Body of pancreas (tissue), 4 donors: ENCODE measurements at regions not wholly inside any gene's neighbourhood (a gene's known extent, or its start where the extent isn't known, plus 50 kb on each side); places are given as distances from the start of the nearest gene placed in this dataset.

Experiments
- ATAC-seq: fragments of 150-250 bp; one replicate; pipeline ENCODE4 v1.9.1; 2016
- DNase-seq, 4 donors: peaks; one replicate each; pipeline ENCODE4 v3.0.0-alpha.2; 2019
- H3K27ac ChIP-seq, 4 donors: fragments of 200-600 bp; sonication (generic); 1 replicate in 3 of 4; 2 replicates in 1 of 4; pipeline versions ENCODE4 v1.5.1 to v1.6.1; 2016 to 2019; ENCODE audit warnings: mild to moderate bottlenecking in 1 of 4, mixed read lengths in 1 of 4, moderate library complexity in 1 of 4
- H3K27me3 ChIP-seq, 2 donors: fragments of 200-600 bp; sonication (generic); one replicate each; pipeline ENCODE4 v1.6.0; 2016; ENCODE audit warnings: mild to moderate bottlenecking in 1 of 2
- H3K36me3 ChIP-seq, 2 donors: fragments of 200-600 bp; sonication (generic); replicated peaks in 1 of 2; 2 replicates each; pipeline ENCODE4 v1.5.1; 2016; ENCODE audit warnings: low read depth in 2 of 2; ENCODE audit not compliant: insufficient read depth in 1 of 2
- H3K4me1 ChIP-seq: fragments of 200-600 bp; sonication (generic); one replicate; pipeline ENCODE4 v1.6.0; 2016
- H3K4me3 ChIP-seq, 2 donors: fragments of 200-600 bp; sonication (generic); 1 replicate in 1 of 2; 2 replicates in 1 of 2; pipeline ENCODE4 v1.5.1; 2016 to 2019
- H3K9me3 ChIP-seq, 3 donors: fragments of 200-600 bp; sonication (generic); 1 replicate in 2 of 3; 2 replicates in 1 of 3; pipeline ENCODE4 v1.5.1; 2016
- POLR2A ChIP-seq, 3 donors: fragments of 450-650 bp; IDR thresholded peaks; one replicate each; pipeline ENCODE4 v1.6.1; 2016; ENCODE audit warnings: antibody characterized with exemption in 3 of 3, mild to moderate bottlenecking in 2 of 3
- WGBS, 2 donors: methylation state at CpG; one replicate each; pipeline ENCODE4 v1.1.5; 2017; 5-methylcytosine and 5-hydroxymethylcytosine counted together
- intact Hi-C: fragments of 100-400 bp; cut with DNase I; formaldehyde crosslinking; loops from one replicate; pipeline ENCODE4 v1.15.1; 2023
- TF ChIP-seq, protein P1 (sequence below), 7 experiments: fragments of 450-650 bp in 4 of 7; fragments of 200-600 bp in 3 of 7; sonication (generic) in 3 of 7; IDR thresholded peaks; one replicate each; pipeline ENCODE4 v1.5.1; 2016 to 2019; ENCODE audit warnings: antibody characterized with exemption in 7 of 7

DNA sequence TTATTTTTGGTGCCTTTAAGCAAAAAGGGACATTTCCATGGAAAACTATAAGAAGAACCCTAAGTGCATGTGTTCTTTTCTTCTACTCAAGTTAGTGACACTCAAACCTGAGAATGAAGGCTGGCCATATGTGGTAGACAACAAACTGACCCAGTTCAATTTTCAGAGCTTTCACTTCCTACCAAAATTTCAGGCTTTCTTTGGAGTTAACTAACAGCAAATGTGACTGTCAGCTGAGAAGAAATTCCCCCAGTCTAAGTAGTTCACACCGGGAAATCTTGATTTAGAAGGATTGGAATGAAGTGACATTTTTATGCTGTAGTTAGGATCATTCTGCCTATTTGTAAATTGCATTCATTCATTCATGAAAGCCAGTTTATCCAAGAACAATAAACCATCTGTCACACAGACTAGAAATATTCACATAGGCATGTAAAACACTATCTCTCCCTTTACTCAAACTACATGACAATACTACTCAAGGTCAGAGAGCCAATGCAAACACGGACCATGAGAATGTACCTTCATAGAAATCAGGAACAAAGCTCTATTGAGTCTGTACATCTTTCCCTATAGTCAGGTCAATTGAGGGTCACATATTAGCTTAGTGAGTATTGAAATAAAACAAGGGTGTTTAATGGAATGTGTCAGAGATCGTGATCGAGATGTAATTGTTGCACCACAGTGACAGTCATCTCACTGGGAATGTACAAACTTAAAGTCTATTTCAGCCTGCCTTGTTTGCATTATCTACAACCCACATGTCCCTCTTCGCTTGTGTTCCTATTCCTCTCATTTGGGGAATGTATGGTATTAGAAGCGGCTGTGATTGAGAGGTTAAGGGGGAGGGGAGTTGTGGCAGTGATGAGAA lies 113.8 kb upstream of the TGFBR2 start:
- H3K27ac ChIP-seq: no peak overlapping the region
- no peak for TF ChIP-seq POLR2A (IDR thresholded peaks at IDR 0.05)
- TF ChIP-seq, protein P1, sequence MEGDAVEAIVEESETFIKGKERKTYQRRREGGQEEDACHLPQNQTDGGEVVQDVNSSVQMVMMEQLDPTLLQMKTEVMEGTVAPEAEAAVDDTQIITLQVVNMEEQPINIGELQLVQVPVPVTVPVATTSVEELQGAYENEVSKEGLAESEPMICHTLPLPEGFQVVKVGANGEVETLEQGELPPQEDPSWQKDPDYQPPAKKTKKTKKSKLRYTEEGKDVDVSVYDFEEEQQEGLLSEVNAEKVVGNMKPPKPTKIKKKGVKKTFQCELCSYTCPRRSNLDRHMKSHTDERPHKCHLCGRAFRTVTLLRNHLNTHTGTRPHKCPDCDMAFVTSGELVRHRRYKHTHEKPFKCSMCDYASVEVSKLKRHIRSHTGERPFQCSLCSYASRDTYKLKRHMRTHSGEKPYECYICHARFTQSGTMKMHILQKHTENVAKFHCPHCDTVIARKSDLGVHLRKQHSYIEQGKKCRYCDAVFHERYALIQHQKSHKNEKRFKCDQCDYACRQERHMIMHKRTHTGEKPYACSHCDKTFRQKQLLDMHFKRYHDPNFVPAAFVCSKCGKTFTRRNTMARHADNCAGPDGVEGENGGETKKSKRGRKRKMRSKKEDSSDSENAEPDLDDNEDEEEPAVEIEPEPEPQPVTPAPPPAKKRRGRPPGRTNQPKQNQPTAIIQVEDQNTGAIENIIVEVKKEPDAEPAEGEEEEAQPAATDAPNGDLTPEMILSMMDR (IDR thresholded peaks at IDR 0.05): no peak
- no peaks in the 10 kb centered on the region for H3K9me3 ChIP-seq
- DNase-seq (no peak), ATAC-seq (no peak)
- 53 to 66% methylated on average over 6 of the region's 6 CpGs for WGBS, 2 donors
- no peaks in the 10 kb centered on the region for H3K36me3 ChIP-seq
- H3K4me3 ChIP-seq: no peak overlapping the region
- no peaks in the 10 kb centered on the region for H3K27me3 ChIP-seq
- intact Hi-C loops: no loop called here
- no peaks in the 10 kb centered on the region for H3K4me1 ChIP-seq

GRCh38 chr3:30493911-30494311 lies 112.5 kb upstream of the TGFBR2 start:
- ATAC-seq (peak; percentile 47), DNase-seq (peak in 1 of 4 donors; percentile 27)
- Histone ChIP-seq H3K4me3 (no peak overlapping the region), H3K4me1 (no peaks in the 10 kb centered on the region), H3K27ac (no peak overlapping the region), H3K9me3 (no peaks in the 10 kb centered on the region), H3K27me3 (no peaks in the 10 kb centered on the region), H3K36me3 (no peaks in the 10 kb centered on the region)
- intact Hi-C loops: no loop called here
- 85 to 87% methylated on average over 2 of the region's 2 CpGs for WGBS, 2 donors
- no peak for TF ChIP-seq POLR2A (IDR thresholded peaks at IDR 0.05)
- TF ChIP-seq, protein P1 (IDR thresholded peaks at IDR 0.05): no peak

- ATAC-seq: no peak
- H3K9me3 ChIP-seq: no peaks in the 10 kb centered on the region
- H3K4me3 ChIP-seq: no peak overlapping the region
- no peaks in the 10 kb centered on the region for H3K4me1 ChIP-seq
- WGBS, 2 donors: 56 to 65% methylated on average over 6 of the region's 6 CpGs
- no peaks in the 10 kb centered on the region for H3K27me3 ChIP-seq
- H3K36me3 ChIP-seq: no peaks in the 10 kb centered on the region
- H3K27ac ChIP-seq: no peak overlapping the region
- intact Hi-C loops: no loop called here
- TF ChIP-seq, protein P1 (IDR thresholded peaks at IDR 0.05): no peak
- no peak for TF ChIP-seq POLR2A (IDR thresholded peaks at IDR 0.05)
- no peak for DNase-seq
These were observed 111.0 kb upstream of the TGFBR2 start for GRCh38 chr3:30495172-30496065.

DNA sequence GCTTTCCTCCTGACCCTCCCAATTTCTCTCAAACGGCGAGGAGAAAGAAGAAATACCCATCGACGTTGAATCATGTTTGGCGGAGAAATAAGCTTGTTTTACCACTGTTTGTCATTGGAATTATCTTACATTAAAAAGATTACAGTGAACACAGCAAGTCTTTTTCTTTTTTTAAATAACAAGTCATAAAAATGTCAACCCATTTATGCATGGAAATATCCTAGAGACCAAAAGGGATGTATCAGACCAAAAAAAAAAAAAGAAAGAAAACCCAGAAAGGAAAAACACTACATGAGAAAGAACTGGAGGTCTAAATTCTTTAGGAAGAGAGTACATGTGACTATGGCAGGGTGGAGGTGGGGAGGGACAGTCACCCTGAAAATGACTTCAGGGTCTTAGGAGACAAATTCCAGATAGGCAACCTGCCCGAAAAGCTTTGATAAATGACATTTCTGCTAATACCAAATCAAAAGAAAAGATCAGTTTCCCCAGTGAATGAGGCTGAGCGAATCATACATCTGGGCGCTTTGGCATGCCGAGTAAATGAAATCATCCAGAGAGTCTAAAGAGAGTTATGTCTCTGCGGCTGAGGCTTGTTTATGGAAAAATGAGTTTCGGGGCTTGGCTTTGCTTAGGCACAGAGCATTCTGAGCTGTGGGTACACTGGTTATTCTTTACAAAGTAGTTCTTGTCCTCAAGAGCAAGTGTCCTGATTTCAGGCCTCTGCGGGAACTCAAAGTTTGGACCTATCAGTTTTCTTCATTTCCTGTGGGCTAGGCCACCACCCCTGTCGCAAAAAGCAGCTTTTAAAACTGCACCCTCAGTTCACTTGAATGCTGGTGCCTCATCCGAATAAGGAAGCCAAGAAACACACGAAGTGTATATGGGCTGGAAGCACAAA lies 110.1 kb upstream of the TGFBR2 start:
- peak; percentile 27 for ATAC-seq
- no peak for TF ChIP-seq POLR2A (IDR thresholded peaks at IDR 0.05)
- TF ChIP-seq, protein P1 (IDR thresholded peaks at IDR 0.05): no peak
- Histone ChIP-seq H3K36me3 (no peaks in the 10 kb centered on the region), H3K27me3 (no peaks in the 10 kb centered on the region), H3K9me3 (no peaks in the 10 kb centered on the region), H3K4me3 (no peak overlapping the region), H3K27ac (no peak overlapping the region), H3K4me1 (no peaks in the 10 kb centered on the region)
- DNase-seq: peak in 1 of 4 donors; percentile 13
- 79 to 84% methylated on average over 15 of the region's 15 CpGs for WGBS, 2 donors
- intact Hi-C loops: no loop called here
